ENCODE measurements at regions not wholly inside any gene's neighbourhood (a gene's known extent, or its start where the extent isn't known, plus 50 kb on each side); places are given as distances from the start of the nearest gene placed in this dataset.

DNA sequence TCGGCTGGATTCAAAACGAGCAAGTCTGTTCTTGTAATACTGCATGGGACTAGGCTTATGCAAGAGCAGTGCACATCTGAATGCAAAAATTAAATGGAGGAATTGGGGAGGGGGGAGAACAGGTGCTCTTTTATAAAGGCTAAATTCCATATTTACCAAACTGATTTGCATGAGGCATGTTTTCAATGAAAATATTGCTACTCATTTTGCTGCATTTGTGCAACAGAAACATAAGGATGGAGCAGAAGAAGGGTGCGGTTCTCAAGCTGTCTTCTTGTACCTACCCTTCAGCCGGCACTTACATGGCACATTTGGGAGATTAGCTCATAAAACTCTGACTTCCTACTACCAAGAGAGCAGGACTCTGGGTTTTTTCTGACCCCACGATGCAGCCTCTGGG is 256.4 kb downstream of the CDCA7 start:
- Histone ChIP-seq H3K27me3 (ENCODE audit: insufficient read depth, low read length, poor library complexity) (peaks cover 2% of the 10 kb centered on the region), H3K9me3 (ENCODE audit: insufficient read depth, low read length, severe bottlenecking) (no peaks in the 10 kb centered on the region), H3K4me2 (ENCODE audit: insufficient read depth, low read length) (no peak overlapping the region), H3K4me1 (ENCODE audit: insufficient read depth, low read length) (peaks cover 16% of the 10 kb centered on the region), H3K79me2 (ENCODE audit: insufficient read depth, low read length) (no peaks in the 10 kb centered on the region), H4K20me1 (ENCODE audit: insufficient read depth, low read length) (no peaks in the 10 kb centered on the region), H2AFZ (ENCODE audit: low read depth, low read length) (no peak overlapping the region), H3K27ac (ENCODE audit: low read length) (no peak overlapping the region), H3K36me3 (ENCODE audit: insufficient read depth, low read length) (no peaks in the 10 kb centered on the region), H3K9ac (ENCODE audit: low read depth, low read length) (no peak overlapping the region), H3K4me3 (ENCODE audit: low read depth in 1 of 2, low read length in 2 of 2) (no peak overlapping the region)
- ATAC-seq (ENCODE audit: insufficient read depth, low read depth), result no peak
- TF ChIP-seq, protein P1, sequence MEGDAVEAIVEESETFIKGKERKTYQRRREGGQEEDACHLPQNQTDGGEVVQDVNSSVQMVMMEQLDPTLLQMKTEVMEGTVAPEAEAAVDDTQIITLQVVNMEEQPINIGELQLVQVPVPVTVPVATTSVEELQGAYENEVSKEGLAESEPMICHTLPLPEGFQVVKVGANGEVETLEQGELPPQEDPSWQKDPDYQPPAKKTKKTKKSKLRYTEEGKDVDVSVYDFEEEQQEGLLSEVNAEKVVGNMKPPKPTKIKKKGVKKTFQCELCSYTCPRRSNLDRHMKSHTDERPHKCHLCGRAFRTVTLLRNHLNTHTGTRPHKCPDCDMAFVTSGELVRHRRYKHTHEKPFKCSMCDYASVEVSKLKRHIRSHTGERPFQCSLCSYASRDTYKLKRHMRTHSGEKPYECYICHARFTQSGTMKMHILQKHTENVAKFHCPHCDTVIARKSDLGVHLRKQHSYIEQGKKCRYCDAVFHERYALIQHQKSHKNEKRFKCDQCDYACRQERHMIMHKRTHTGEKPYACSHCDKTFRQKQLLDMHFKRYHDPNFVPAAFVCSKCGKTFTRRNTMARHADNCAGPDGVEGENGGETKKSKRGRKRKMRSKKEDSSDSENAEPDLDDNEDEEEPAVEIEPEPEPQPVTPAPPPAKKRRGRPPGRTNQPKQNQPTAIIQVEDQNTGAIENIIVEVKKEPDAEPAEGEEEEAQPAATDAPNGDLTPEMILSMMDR (IDR thresholded peaks at IDR 0.05; ENCODE audit: borderline replicate concordance, extremely low read depth, low read length, poor library complexity, severe bottlenecking), result no peak
- no peak for TF ChIP-seq EZH2 (IDR thresholded peaks at IDR 0.05; ENCODE audit: borderline replicate concordance, low read depth, low read length, severe bottlenecking)
- DNase-seq, result no peak

DNA sequence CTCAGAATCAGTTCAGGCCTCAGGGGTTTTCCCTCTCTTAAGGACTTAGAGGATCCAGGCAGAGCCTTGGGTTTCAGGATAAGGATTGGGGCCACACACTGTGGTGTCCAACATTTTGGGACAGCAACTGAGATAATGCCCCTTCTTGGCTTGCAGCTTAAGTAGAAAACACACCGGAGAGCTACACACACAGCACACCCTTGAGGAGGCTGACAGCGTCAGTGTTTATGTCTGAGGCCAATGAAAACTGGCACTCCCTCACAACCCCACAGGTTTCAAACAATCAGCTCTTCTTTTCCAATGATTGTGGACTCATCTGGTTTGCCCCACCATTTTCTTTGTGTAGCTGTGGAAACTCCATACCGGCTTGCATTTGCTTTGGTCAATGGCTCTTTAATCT is 257.7 kb downstream of the CDCA7 start:
- no peak for ATAC-seq (ENCODE audit: insufficient read depth, low read depth)

DNA sequence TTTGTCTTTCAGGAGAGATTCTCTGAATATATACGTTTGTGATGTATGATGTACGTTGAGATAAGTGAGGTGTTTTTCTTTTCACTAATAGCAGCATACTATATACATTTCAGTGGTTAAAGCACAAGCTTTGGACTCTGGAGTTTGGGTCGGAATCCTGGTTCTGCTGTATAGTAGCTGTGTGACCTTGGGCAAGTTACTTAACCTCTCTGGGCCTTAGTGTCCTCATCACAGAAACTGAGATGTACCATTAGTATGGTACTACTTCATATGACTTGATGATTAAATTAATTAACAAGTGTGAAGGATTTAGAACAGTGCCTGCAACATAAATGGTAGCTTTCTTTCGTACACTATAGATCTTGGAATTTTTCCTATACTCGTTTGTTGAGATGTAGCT is 258.7 kb downstream of the CDCA7 start:
- Histone ChIP-seq H2AFZ (ENCODE audit: low read depth, low read length) (no peak overlapping the region), H3K27ac (ENCODE audit: low read length) (no peak overlapping the region), H3K4me3 (ENCODE audit: low read depth in 1 of 2, low read length in 2 of 2) (no peak overlapping the region), H3K9me3 (ENCODE audit: insufficient read depth, low read length, severe bottlenecking) (no peaks in the 10 kb centered on the region), H3K4me1 (ENCODE audit: insufficient read depth, low read length) (no peaks in the 10 kb centered on the region), H3K4me2 (ENCODE audit: insufficient read depth, low read length) (no peak overlapping the region), H4K20me1 (ENCODE audit: insufficient read depth, low read length) (no peaks in the 10 kb centered on the region), H3K79me2 (ENCODE audit: insufficient read depth, low read length) (no peaks in the 10 kb centered on the region), H3K9ac (ENCODE audit: low read depth, low read length) (no peak overlapping the region), H3K36me3 (ENCODE audit: insufficient read depth, low read length) (no peaks in the 10 kb centered on the region), H3K27me3 (ENCODE audit: insufficient read depth, low read length, poor library complexity) (peaks cover 5% of the 10 kb centered on the region)
- no peak for ATAC-seq (ENCODE audit: insufficient read depth, low read depth)
- TF ChIP-seq EZH2 (IDR thresholded peaks at IDR 0.05; ENCODE audit: borderline replicate concordance, low read depth, low read length, severe bottlenecking), result no peak
- TF ChIP-seq, protein P1 (IDR thresholded peaks at IDR 0.05; ENCODE audit: borderline replicate concordance, extremely low read depth, low read length, poor library complexity, severe bottlenecking), result no peak
- no peak for DNase-seq

More for the DNA sequence above, 257.7 kb downstream of the CDCA7 start:
- no peaks in the 10 kb centered on the region for H3K79me2 ChIP-seq (ENCODE audit: insufficient read depth, low read length)
- H3K4me1 ChIP-seq (ENCODE audit: insufficient read depth, low read length), result peaks cover 4% of the 10 kb centered on the region; the same call in 1 of the 2 replicates
- H4K20me1 ChIP-seq (ENCODE audit: insufficient read depth, low read length), result no peaks in the 10 kb centered on the region
- H3K27ac ChIP-seq (ENCODE audit: low read length), result no peak overlapping the region
- H3K27me3 ChIP-seq (ENCODE audit: insufficient read depth, low read length, poor library complexity), result peaks cover 2% of the 10 kb centered on the region
- TF ChIP-seq, protein P1 (IDR thresholded peaks at IDR 0.05; ENCODE audit: borderline replicate concordance, extremely low read depth, low read length, poor library complexity, severe bottlenecking), result no peak
- no peak for TF ChIP-seq EZH2 (IDR thresholded peaks at IDR 0.05; ENCODE audit: borderline replicate concordance, low read depth, low read length, severe bottlenecking)
- no peak overlapping the region for H3K9ac ChIP-seq (ENCODE audit: low read depth, low read length)
- H3K4me2 ChIP-seq (ENCODE audit: insufficient read depth, low read length), result no peak overlapping the region
- DNase-seq, result no peak
- no peaks in the 10 kb centered on the region for H3K36me3 ChIP-seq (ENCODE audit: insufficient read depth, low read length)
- H3K9me3 ChIP-seq (ENCODE audit: insufficient read depth, low read length, severe bottlenecking), result no peaks in the 10 kb centered on the region
- no peak overlapping the region for H2AFZ ChIP-seq (ENCODE audit: low read depth, low read length)
- no peak overlapping the region for H3K4me3 ChIP-seq (ENCODE audit: low read depth in 1 of 2, low read length in 2 of 2)

Measured in DND-41 (cell line).